HG03025 (cell line): ENCODE measurements at regions not wholly inside any gene's neighbourhood (a gene's known extent, or its start where the extent isn't known, plus 50 kb on each side); places are given as distances from the start of the nearest gene placed in this dataset.
"Not testable (repeated sequence)": the region's sequence is repeated elsewhere in the genome, so short reads cannot be mapped to it uniquely, and the experiment has no call there.

Source experiments
- ATAC-seq: cut with Tn5 transposase; IDR thresholded peaks from one replicate; pipeline ENCODE4 v1.9.1; 2021; ENCODE audit warnings: mild to moderate bottlenecking, moderate library complexity; ENCODE audit not compliant: unreplicated experiment, low FRiP score

DNA sequence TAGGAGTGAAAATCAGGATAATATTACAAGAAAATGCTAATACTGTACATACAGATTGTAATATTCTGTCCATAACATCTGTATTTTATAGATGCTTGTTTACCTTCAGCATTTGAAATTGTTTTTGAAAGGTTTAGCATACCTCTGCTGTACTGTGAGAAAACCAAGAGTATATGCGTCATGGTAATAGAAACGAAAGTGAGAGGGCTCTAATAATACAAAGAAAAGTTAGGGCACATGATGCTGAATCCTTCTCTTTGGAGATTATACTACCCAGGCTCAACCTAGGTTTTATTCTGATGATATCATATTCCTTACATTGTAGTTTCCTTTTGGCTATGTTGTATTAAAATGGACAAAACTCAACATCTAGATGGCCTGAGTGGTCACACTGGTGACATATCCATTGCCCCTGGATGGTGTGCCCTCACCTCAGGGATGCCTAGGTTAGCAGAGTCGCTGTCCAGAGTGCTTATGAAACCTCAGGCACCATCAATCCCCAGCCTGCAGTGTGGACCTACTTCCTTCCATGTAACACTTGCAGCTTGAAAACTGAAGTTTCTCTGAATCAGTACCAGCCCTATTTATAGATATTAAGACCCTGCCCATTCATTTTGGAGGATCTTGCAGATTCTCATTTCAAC lies 253.7 kb downstream of the KCTD12 start:
- ATAC-seq, result no peak

DNA sequence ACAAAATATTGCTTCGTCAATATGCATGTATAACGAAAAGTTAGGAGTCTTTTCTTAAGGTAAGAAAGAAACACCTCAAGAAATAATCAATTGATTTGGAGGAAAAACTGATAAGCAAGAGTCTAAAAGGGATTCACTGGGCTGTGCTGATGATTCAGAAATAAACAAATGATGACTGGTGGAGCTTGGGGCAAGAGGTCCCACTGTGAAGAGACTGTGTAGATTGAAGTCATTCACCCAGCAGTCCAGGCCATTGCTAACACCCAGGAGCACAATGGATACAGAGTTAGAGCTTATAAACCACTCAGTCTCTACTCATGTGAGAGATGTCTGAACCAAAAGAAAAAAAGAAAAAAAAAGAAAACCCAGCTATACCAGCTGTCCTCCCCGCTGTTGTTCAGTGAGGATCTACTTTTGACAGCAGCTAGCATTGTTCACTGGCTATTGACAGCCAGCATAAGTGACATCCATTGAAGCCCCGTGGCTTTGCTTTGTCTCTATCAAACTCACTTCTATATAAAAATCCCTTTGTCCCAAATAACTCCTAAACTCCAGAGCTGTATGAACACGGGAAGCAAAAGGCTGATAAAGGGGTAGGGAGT lies 255.5 kb downstream of the KCTD12 start:
- ATAC-seq, result no peak

DNA sequence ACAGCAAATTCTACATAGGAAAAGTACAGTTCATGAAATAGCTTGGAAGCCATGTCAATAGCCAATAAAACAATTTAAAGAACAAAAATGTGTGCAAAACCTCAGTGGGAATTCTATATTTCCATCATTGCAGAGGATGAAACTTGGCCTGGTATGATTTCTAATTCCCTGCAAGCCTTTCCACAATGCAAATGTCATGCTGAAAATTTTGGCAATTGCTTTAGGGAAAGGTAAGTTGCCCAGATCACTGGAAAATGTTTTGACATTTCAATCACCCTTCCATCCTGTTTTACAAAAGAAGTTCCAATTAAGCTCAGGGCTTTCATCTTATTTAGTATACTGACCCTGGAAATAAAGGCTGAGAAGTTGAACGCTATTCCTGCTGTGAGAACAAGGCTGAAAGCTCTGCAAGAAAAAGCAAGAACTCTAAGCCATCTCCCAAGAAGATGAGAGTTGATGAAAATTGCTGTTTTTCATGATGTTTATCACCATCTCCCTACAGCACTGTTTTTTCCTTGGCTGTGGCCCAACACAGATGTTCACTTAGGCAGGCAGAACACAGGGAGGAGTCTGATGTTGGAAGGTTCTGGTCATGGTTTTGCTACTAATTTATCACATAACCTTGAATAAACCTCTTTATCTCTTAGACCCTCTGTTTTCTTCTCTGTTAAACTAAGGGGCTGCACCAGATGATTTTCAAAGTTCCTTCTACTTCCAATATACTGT lies 263.7 kb downstream of the KCTD12 start:
- ATAC-seq, result no peak

DNA sequence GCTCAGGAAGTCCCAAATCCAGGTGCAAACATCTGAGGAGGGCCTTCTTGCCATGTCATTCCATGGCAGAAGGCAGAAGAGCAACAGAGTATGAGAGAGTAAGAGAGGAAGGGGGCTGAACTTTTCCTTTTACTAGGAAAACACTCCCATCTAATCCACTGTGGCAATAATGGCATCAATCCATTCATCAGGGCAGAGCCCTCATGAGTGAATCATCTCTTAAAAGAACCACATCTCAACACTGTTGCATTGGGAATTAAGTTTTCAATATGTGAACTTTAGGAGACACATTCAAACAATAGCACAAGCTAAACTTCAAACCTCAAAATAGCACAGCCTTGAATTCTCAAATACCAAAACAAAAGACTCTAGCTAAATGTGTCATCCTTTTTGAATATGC lies 264.5 kb downstream of the KCTD12 start:
- ATAC-seq, result no peak

DNA sequence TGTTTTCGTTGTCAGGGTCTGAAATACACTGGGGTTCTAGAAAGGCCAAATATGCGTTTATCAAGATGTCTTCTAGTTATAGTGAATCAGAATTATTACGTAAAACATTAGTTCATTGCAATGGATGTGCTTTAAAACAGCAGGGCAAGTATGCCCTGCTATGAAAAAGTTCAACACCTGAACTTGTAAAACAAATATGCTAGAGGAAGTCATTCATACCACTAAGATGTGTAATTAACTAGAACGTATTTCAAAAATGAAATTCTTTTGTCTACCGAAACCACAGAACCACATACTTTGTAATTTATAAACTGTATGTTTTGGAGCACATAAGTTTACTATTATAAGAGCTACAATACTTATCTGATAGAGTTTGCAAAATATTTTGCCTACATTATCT lies 266.2 kb downstream of the KCTD12 start:
- ATAC-seq, result no peak

DNA sequence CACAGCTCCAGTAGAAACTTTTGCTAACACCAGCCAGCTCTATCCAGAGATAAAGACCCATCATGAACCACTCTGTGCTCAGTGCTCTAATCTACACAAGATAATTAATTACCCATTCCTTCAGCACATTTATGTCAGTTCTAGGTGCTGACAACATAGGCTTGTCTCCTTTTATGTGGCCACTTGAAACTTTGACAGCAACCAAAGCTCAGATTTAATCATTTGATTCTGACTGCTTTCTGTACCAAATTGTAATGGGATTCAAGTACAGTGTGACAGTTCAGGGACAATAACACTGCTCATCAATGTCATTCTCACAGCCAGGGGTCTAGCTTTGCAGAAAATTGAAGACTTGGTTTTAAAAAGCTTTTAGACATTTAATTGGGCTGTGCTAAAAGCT lies 266.6 kb downstream of the KCTD12 start:
- no peak for ATAC-seq

DNA sequence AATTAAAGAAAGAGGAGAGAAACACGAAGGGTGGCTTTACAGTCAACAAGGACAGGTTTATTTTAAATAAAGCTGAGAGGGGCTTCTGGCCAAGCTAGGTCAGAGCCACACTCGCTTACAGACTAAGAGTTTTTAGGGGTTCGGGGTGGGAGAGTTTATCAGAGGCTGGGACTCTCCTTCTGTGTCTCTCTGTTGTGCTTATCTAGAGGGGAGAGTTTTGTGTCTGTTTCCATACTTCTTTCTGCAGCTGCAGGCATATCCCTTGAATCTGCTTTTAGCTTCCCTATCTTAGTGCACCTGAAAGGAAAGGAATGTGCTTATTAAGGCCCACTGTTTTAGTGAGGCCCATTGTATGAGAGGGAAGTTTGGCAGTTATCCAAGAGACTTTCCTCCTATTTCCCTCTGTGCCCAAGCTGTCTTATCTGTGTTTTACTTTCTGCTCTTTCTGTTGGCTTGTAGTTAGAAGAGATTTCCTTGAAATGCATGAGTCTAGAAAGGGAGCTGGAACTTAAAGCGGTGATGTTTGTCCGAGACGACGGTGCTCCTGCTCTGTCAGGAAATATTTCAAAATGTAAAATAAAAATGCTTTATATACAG lies 275.3 kb downstream of the KCTD12 start:
- ATAC-seq, result no peak

DNA sequence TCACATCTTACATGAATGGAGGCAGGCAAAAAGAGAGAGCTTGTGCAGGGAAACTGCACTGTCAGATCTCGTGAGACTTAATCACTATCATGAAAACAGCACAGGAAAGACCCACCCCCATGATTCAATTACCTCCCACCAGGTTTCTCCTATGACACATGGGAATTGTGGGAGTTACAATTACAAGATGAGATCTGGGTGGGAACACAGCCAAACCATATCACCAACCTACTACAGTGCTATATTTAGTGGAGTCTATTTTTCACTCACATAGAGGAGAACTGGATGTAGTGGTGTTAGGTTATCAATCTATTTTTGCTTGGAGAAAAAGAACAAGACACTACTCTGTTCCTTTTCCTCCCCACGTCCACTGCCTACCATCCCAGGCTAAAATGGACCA lies 276.6 kb downstream of the KCTD12 start:
- ATAC-seq, result no peak

DNA sequence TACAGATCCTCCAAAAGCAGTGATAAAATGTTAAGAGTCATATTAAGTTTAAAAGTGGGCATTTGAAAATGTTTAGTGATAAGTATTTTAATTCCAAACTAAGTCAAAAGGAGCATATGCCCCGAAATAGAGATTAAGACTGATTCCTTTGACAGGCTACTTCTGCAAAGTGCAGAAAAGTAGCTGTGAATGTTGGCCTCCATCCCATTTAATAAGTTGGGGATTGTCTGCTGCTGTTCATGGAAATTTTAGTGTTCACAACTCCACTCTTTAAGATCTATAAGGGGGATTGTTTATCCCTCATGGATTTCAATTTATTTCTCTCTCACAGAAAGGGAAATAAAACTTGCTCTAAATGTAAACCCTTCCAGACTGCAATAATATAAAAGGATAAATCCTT lies 278.3 kb downstream of the KCTD12 start:
- no peak for ATAC-seq

DNA sequence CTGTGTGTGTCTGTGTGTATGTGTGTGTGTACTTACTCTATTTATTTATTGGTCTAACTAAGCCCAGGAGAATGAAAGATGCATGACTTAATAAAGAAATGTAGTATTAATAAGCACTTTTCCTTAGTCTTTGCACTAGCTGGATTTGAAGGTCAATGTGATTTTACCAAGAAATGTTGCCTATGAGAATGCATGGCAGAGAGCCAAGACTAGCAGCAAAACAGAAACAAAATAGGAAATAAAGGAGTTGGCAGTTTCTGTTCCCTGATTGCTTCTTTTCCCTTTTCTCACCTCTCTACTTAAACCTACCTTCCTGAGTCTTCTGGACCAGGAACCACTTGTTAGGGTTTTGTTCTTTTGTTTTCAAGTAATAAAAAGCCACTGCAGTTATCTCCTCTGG lies 286.1 kb downstream of the KCTD12 start:
- ATAC-seq, result no peak

DNA sequence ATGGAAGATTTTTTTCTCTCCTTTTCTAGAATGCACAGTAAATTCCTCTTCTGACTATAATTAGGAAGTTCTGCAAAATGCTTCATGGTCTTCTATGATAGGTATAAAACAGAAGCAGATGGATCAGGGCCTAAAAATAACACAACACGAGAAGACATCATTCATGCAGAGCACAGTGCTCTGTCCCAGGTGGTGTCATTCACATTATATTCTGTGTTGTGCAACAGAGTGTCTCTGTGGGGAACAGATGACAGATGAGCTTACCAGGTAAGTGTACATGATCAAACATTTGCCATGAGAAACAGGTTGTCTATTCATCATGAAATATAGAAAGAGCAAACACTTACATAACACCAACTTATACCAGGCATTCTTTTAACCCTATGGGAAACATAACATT lies 288.3 kb downstream of the KCTD12 start:
- ATAC-seq, result no peak

DNA sequence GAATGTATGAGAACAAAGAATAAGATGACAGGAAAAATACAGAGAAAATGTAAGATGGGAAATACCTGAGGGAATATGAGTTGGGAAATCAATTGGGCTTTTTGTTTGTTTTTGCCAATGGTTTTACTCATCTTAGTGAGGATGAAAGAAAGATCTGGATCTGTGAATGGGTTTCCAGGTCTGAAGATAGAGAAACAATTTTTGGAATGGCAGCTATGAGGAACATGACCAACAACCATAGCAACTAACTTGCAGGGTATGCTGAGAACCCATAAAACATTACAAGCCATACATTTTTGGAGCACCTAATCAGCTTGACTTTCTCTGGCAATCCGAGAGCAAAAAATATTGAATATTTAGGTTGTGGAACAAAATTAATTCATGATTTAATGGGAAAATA lies 290.0 kb downstream of the KCTD12 start:
- ATAC-seq, result no peak

DNA sequence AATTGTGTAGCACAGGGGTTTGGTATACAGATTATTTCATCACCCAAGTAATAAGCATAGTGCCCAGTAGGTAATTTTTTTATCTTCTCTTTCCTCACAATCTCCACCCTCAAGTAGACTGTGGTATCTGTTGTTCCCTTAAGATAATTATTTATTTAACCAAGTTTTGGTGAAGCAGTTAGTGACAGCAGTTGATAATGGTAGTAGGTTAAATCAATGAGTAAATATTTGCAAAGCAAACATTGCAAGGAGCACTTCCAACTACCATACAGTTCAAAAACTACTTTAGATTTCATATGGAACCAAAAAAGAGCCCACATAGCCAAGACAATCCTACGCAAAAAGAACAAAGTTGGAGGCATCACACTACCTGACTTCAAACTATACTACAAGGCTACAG lies 291.8 kb downstream of the KCTD12 start:
- ATAC-seq, result no peak

DNA sequence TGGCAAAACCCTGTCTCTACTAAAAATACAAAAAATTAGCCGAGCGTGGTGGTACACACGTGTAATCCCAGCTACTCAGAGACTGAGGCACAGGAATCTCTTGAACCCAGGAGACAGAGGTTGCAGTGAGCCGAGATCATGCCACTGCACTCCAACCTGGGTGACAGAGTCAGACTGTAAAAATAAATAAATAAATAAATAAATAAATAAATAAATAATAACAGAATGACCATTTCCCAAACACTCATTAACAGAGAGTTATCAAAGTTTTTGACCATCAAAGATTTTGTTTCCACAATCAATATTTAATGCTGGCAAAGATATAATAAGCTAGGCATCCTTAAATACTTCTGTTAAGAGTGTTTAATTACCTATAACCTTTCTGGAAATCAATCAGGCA lies 299.4 kb downstream of the KCTD12 start:
- no peak for ATAC-seq

DNA sequence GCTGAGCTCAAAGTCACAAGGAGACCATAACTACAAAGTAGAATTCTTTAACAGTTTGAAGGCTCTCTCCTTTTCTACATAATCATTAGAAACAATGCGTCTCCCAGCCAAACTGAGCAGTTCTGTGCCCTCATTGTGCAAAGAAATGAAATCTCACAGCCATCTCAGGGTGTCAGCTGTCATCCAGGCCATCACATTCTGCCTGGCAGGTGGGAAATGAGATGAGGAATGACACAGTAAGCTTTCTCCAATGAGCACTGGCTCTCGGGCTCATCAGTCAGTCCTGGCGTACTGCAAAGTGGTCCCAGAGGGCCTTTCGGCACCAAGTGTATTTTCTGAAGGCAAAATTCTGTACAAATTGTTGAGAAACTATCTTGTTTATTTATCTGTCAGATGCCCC lies 306.5 kb downstream of the KCTD12 start:
- no peak for ATAC-seq

DNA sequence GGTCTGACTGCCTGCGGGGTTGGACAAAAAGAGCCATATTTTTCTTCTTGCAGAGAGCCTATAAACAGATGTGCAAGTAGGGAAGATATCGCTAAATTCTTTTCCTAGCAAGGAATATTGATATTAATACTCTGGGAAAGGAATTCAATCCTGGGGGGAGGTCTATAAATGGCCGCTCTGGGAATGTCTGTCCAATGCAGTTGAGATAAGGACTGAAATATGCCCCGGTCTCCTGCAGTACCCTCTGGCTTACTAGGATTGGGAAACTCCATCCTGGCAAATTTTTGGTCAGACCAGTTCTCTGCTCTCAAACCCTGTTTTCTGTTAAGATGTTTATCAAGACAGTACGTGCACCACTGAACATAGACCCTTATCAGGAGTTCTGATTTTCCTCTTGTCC lies 310.6 kb downstream of the KCTD12 start:
- not testable (repeated sequence) for ATAC-seq

DNA sequence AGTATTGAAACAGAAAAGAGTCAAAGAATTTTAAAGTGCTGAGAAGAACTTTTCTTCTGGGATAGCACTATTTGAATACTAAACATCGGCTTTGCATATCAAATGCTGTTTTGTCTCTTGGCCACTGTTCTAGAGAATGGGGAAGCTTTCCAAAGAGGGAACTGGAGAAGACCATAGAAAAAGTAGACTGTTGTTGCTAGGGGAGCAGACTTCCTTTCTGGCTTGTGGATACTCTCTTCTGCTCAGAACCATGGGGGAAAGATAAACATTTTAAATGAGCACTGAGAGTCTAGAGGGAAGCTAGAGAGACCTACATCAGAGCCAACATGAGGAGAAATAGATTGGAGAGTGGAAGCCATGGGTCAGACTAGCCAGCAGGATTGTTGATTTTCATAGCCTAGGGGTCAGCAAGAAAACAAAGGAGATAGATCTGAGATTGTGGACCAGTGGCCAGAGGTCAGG lies 315.7 kb downstream of the KCTD12 start:
- no peak for ATAC-seq

DNA sequence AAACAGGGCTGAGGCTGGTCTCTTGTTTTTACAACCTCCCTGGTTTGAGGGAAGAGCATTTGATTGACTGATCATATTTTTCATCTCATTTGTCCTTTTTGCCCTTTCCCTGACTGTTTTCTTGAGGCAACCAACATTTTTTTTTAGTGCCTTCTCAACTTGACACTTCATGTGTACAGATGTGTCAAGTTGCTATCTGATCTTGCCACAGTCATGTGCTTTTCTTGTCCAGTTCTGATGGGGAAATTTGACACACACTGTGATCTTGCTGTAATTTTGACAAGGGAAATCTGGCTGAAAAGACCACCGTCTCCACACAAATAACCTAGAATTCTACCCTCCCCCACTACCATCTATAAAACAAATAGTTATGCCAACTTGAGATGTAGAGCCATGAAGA lies 329.6 kb downstream of the KCTD12 start:
- no peak for ATAC-seq

DNA sequence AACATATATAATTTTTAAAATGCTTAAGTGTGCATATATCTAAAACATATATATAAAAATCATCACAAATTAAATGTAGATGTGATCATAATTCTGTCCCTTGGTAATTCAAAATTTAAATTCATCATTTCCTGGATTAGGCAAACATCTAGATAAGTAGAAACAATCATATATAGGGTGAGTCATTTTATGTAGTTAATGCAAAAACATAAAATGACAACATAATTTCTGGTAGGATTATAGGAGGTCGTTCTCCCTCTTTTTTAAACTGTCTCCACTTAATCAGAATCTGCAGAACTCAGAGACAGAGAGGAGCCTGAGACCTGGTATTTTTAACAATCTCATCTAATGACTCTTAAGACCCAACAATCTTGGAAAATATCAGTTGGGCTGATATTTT lies 333.4 kb downstream of the KCTD12 start:
- no peak for ATAC-seq

DNA sequence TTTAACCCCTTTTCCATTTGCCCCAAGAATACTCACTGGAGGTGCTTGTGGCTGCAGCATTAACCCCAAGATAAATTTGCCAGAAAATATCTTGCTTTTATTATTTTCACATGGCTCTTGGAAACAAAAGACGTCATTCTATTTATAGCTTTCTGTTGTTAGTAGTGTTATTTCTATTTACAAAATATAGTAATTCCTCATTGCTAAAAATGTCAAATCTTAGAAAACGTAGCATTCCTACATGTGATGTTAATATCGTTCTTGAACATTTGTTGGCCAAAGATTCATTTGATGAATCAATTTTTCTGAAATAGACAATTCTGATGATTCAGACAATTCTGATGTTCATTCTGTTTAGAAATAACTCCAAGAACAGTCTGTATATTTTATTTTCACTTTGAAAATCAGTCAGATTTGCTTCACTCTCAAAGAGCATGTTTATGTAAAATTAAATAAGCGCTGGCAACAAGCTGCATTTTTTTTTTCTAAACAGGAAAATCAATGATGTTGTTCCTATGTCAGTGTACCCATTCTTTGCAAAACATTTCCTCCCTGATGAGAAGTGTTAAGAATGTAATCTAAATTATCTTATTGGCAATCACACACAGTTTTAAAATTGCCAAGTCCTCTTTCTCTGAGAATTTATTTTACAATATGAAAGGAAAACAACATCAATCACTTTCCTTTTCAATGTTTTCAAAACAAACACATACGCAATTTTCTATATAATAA lies 334.0 kb downstream of the KCTD12 start:
- ATAC-seq, result no peak

DNA sequence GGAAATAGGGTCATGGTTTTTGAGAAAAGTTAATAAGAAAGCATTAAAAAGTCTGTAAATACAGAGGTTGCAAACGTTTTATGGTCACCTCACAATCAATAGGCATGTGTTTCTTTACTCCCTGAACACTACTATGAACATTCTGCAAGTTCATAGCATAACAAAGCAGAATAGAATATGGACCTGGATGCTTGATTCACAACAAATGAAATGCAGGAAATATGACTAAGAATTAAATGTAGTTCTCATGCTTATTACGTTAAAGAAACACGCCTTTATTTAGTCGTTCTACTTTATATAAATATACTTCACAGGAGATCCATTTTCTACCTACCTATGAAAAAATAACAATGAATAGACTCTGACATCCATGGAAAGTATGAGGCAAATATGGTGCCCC lies 344.0 kb downstream of the KCTD12 start:
- no peak for ATAC-seq
